HCT116 (cell line): ENCODE measurements at regions not wholly inside any gene's neighbourhood (a gene's known extent, or its start where the extent isn't known, plus 50 kb on each side); places are given as distances from the start of the nearest gene placed in this dataset.

ENCODE experiments used
- ATAC-seq: fragments of 200-7000 bp; cut with Tn5 transposase; 2 replicates; pipeline ENCODE4 v1.9.1; 2020; ENCODE audit warnings: mild to moderate bottlenecking, moderate library complexity
- BruUV-seq: library from RNA; stranded (reverse); fragments of 400-500 nt; replicated peaks from 2 replicates; lab custom pipeline; 2021; lab: Mats Ljungman, UMichigan
- CTCF ChIA-PET: fragments of 300-600 bp; sonication (Branson Sonifier 250); formaldehyde crosslinking; loops from one replicate; lab custom pipeline; 2021; ENCODE audit warnings: antibody characterized with exemption; lab: Charles Lee
- POLR2A ChIA-PET: fragments of 300-600, 350-600 bp; sonication (Branson Sonifier 250); formaldehyde crosslinking; loops from one replicate; lab custom pipeline; 2021; ENCODE audit warnings: antibody characterized with exemption; lab: Charles Lee
- RAD21 ChIA-PET, 2 experiments: fragments of 300-600 bp; sonication (Branson Sonifier 250); formaldehyde crosslinking; loops; one replicate each; lab custom pipeline; 2023; ENCODE audit warnings: low total read pairs in 2 of 2; ENCODE audit not compliant: uncharacterized antibody in 2 of 2, unreplicated experiment in 2 of 2, low non-redundant PET in 1 of 2; lab: Charles Lee
- DNase-seq: peaks from one replicate; pipeline ENCODE4 v3.0.0-alpha.2; 2010; ENCODE audit warnings: low read depth, low spot score
- H2AFZ ChIP-seq: fragments of 200-600 bp; shearing (Covaris generic), sonication (generic); 2 replicates; pipeline ENCODE4 v1.6.1; 2017; ENCODE audit warnings: low read depth, mixed run types, mixed read lengths, antibody characterized with exemption, low read length; ENCODE audit not compliant: poor library complexity, severe bottlenecking
- H3K27ac ChIP-seq: 2 replicates; pipeline ENCODE4 v1.5.1; 2012; ENCODE audit warnings: low read depth, low read length
- H3K27me3 ChIP-seq: fragments of 200-600 bp; sonication (generic); 2 replicates; pipeline ENCODE4 v1.6.1; 2016; ENCODE audit warnings: mixed run types, low read length, mixed read lengths; ENCODE audit not compliant: insufficient read depth
- H3K36me3 ChIP-seq, 2 experiments: fragments of 200-500 bp in 1 of 2; fragments of 200-600 bp in 1 of 2; sonication (Bioruptor generic) in 1 of 2; sonication (generic) in 1 of 2; 2 replicates each; pipeline versions ENCODE4 v1.5.1 to v1.6.1; 2014 to 2016; ENCODE audit warnings: low read length in 2 of 2, inconsistent platforms in 1 of 2, mixed read lengths in 1 of 2, mixed run types in 1 of 2; ENCODE audit not compliant: insufficient read depth in 2 of 2, control insufficient read depth in 1 of 2
- H3K4me1 ChIP-seq, 2 experiments: fragments of 200-600 bp in 1 of 2; sonication (generic) in 1 of 2; 2 replicates each; pipeline versions ENCODE4 v1.5.1 to v1.6.1; 2012 to 2017; ENCODE audit warnings: low read length in 2 of 2, inconsistent platforms in 1 of 2, mild to moderate bottlenecking in 1 of 2, mixed read lengths in 1 of 2, mixed run types in 1 of 2, moderate library complexity in 1 of 2; ENCODE audit not compliant: insufficient read depth in 2 of 2, control insufficient read depth in 1 of 2
- H3K4me2 ChIP-seq: fragments of 200-600 bp; sonication (generic); 2 replicates; pipeline ENCODE4 v1.6.1; 2017; ENCODE audit warnings: mixed run types, low read length, mixed read lengths
- H3K4me3 ChIP-seq, 2 experiments: fragments of 200-600 bp in 1 of 2; sonication (generic) in 1 of 2; replicated peaks in 1 of 2; 2 replicates each; pipeline ENCODE4 v1.5.1; 2011 to 2016; ENCODE audit warnings: low read length in 2 of 2, control low read depth in 1 of 2, low read depth in 1 of 2, mild to moderate bottlenecking in 1 of 2, mixed read lengths in 1 of 2, mixed run types in 1 of 2
- H3K79me2 ChIP-seq: fragments of 200-600 bp; sonication (generic); 2 replicates; pipeline ENCODE4 v1.6.1; 2017; ENCODE audit warnings: mild to moderate bottlenecking, mixed run types, low read length, moderate library complexity, mixed read lengths; ENCODE audit not compliant: insufficient read depth
- H3K9ac ChIP-seq: fragments of 200-600 bp; sonication (generic); 2 replicates; pipeline ENCODE4 v1.6.1; 2016; ENCODE audit warnings: low read length, mixed read lengths
- H3K9me2 ChIP-seq: fragments of 200-600 bp; sonication (generic), shearing (Covaris generic); 2 replicates; pipeline ENCODE4 v1.6.1; 2017; ENCODE audit warnings: mixed run types, mild to moderate bottlenecking, moderate library complexity; ENCODE audit not compliant: insufficient read depth
- H3K9me3 ChIP-seq, 2 experiments: fragments of 200-500 bp in 1 of 2; fragments of 200-600 bp in 1 of 2; sonication (Bioruptor generic) in 1 of 2; sonication (generic) in 1 of 2; 2 replicates each; pipeline ENCODE4 v1.6.1; 2014 to 2017; ENCODE audit warnings: low read length in 2 of 2, mixed read lengths in 2 of 2, inconsistent platforms in 1 of 2, low read depth in 1 of 2, mild to moderate bottlenecking in 1 of 2, mixed run types in 1 of 2, moderate library complexity in 1 of 2; ENCODE audit not compliant: control insufficient read depth in 1 of 2, insufficient read depth in 1 of 2
- H4K20me1 ChIP-seq: fragments of 200-600 bp; sonication (generic), shearing (Covaris generic); 2 replicates; pipeline ENCODE4 v1.6.1; 2017; ENCODE audit warnings: mixed run types, mild to moderate bottlenecking, moderate library complexity; ENCODE audit not compliant: insufficient read depth
- CEBPB ChIP-seq: IDR thresholded peaks from 2 replicates; pipeline ENCODE4 v1.6.1; 2012; ENCODE audit warnings: low read depth
- FOSL1 ChIP-seq: IDR thresholded peaks from 2 replicates; pipeline ENCODE4 v1.6.1; 2012; ENCODE audit warnings: low read depth
- SP1 ChIP-seq: IDR thresholded peaks from 2 replicates; pipeline ENCODE4 v1.6.1; 2012; ENCODE audit warnings: low read depth
- TCF7L2 ChIP-seq: IDR thresholded peaks from 2 replicates; pipeline ENCODE4 v1.7.0; 2011; ENCODE audit warnings: borderline replicate concordance, inconsistent platforms; ENCODE audit not compliant: insufficient read depth, insufficient read length; ENCODE audit errors: extremely low read depth
- intact Hi-C: fragments of 100-400 bp; cut with micrococcal nuclease; formaldehyde crosslinking; loops from 2 replicates; pipeline ENCODE4 v1.10.0; 2022
- TF ChIP-seq, protein P1 (sequence below): IDR thresholded peaks from 2 replicates; pipeline ENCODE4 v1.6.1; 2011; ENCODE audit warnings: mild to moderate bottlenecking, low read length, moderate library complexity; ENCODE audit not compliant: insufficient replicate concordance; ENCODE audit errors: extremely low read depth
- TF ChIP-seq, protein P2 (sequence below), 3 experiments: fragments of 200-600 bp in 1 of 3; sonication (generic) in 1 of 3; IDR thresholded peaks in 2 of 3; conservative IDR thresholded peaks in 1 of 3; 2 replicates each; pipeline ENCODE4 v1.5.1; 2012 to 2017; ENCODE audit warnings: low read depth in 2 of 3, low read length in 2 of 3, antibody characterized with exemption in 1 of 3, borderline replicate concordance in 1 of 3, control low read depth in 1 of 3, mild to moderate bottlenecking in 1 of 3, mixed read lengths in 1 of 3, mixed run types in 1 of 3, moderate library complexity in 1 of 3; ENCODE audit not compliant: insufficient read depth in 1 of 3
- TF ChIP-seq, protein P3 (sequence below): IDR thresholded peaks from 2 replicates; pipeline ENCODE4 v1.6.1; 2012; ENCODE audit warnings: low read depth

DNA sequence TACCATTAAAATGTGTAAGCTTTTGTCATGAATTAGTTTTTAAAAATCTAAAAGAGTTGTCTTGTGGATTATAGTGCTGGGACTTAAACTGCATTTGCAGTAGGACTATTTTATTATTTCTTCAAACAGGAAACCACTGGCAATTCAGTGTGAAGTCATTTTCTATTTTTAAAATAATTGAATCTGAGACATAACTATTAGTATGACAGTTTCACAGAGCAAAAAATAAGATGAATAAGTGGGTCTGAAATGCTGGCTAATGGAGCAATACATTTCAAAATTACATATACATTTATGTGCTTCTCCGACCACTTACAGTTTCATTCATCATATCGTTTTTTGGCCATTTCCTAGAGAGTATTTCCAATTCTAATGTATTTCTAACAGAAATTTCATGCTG, 75.3 kb upstream of the RAPGEF2 start:
- H2AFZ ChIP-seq: no peak overlapping the region
- no peaks in the 10 kb centered on the region for H4K20me1 ChIP-seq
- CTCF ChIA-PET: no interaction called here
- no peak overlapping the region for H3K9ac ChIP-seq
- no peaks in the 10 kb centered on the region for H3K27me3 ChIP-seq
- no peak for TF ChIP-seq TCF7L2
- no peak for TF ChIP-seq CEBPB
- TF ChIP-seq, protein P1, sequence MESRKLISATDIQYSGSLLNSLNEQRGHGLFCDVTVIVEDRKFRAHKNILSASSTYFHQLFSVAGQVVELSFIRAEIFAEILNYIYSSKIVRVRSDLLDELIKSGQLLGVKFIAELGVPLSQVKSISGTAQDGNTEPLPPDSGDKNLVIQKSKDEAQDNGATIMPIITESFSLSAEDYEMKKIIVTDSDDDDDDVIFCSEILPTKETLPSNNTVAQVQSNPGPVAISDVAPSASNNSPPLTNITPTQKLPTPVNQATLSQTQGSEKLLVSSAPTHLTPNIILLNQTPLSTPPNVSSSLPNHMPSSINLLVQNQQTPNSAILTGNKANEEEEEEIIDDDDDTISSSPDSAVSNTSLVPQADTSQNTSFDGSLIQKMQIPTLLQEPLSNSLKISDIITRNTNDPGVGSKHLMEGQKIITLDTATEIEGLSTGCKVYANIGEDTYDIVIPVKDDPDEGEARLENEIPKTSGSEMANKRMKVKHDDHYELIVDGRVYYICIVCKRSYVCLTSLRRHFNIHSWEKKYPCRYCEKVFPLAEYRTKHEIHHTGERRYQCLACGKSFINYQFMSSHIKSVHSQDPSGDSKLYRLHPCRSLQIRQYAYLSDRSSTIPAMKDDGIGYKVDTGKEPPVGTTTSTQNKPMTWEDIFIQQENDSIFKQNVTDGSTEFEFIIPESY: no peak
- TF ChIP-seq, protein P2, sequence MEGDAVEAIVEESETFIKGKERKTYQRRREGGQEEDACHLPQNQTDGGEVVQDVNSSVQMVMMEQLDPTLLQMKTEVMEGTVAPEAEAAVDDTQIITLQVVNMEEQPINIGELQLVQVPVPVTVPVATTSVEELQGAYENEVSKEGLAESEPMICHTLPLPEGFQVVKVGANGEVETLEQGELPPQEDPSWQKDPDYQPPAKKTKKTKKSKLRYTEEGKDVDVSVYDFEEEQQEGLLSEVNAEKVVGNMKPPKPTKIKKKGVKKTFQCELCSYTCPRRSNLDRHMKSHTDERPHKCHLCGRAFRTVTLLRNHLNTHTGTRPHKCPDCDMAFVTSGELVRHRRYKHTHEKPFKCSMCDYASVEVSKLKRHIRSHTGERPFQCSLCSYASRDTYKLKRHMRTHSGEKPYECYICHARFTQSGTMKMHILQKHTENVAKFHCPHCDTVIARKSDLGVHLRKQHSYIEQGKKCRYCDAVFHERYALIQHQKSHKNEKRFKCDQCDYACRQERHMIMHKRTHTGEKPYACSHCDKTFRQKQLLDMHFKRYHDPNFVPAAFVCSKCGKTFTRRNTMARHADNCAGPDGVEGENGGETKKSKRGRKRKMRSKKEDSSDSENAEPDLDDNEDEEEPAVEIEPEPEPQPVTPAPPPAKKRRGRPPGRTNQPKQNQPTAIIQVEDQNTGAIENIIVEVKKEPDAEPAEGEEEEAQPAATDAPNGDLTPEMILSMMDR (IDR thresholded peaks at IDR 0.05 in 2 of 3, conservative IDR thresholded peaks at IDR 0.05 in 1 of 3; ENCODE audit: borderline replicate concordance in 1 of 3, insufficient read depth in 1 of 3, low read depth in 2 of 3, low read length in 2 of 3): no peak
- TF ChIP-seq, protein P3, sequence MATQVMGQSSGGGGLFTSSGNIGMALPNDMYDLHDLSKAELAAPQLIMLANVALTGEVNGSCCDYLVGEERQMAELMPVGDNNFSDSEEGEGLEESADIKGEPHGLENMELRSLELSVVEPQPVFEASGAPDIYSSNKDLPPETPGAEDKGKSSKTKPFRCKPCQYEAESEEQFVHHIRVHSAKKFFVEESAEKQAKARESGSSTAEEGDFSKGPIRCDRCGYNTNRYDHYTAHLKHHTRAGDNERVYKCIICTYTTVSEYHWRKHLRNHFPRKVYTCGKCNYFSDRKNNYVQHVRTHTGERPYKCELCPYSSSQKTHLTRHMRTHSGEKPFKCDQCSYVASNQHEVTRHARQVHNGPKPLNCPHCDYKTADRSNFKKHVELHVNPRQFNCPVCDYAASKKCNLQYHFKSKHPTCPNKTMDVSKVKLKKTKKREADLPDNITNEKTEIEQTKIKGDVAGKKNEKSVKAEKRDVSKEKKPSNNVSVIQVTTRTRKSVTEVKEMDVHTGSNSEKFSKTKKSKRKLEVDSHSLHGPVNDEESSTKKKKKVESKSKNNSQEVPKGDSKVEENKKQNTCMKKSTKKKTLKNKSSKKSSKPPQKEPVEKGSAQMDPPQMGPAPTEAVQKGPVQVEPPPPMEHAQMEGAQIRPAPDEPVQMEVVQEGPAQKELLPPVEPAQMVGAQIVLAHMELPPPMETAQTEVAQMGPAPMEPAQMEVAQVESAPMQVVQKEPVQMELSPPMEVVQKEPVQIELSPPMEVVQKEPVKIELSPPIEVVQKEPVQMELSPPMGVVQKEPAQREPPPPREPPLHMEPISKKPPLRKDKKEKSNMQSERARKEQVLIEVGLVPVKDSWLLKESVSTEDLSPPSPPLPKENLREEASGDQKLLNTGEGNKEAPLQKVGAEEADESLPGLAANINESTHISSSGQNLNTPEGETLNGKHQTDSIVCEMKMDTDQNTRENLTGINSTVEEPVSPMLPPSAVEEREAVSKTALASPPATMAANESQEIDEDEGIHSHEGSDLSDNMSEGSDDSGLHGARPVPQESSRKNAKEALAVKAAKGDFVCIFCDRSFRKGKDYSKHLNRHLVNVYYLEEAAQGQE: no peak
- TF ChIP-seq FOSL1: no peak
- no peak for TF ChIP-seq SP1
- H3K27ac ChIP-seq: no peak overlapping the region
- no peak for ATAC-seq
- RAD21 ChIA-PET: no interaction called here
- H3K4me1 ChIP-seq: no peaks in the 10 kb centered on the region
- no peaks in the 10 kb centered on the region for H3K9me3 ChIP-seq
- BruUV-seq: no TSS peak
- no peak overlapping the region for H3K4me2 ChIP-seq
- no peaks in the 10 kb centered on the region for H3K9me2 ChIP-seq
- H3K4me3 ChIP-seq: no peak overlapping the region
- intact Hi-C loops: no loop called here
- no peak for DNase-seq
- no peaks in the 10 kb centered on the region for H3K36me3 ChIP-seq
- no peaks in the 10 kb centered on the region for H3K79me2 ChIP-seq
- POLR2A ChIA-PET: no interaction called here
